K562 (cell line): ENCODE measurements at regions not wholly inside any gene's neighbourhood (a gene's known extent, or its start where the extent isn't known, plus 50 kb on each side); places are given as distances from the start of the nearest gene placed in this dataset.

Experiments
- KLF13 ChIP-seq: fragments of 450-650 bp; IDR thresholded peaks from 2 replicates; pipeline ENCODE4 v1.6.1; 2016; ENCODE audit warnings: missing genetic modification characterization, low read depth, mild to moderate bottlenecking, missing compliant biosample characterization, moderate library complexity, borderline replicate concordance
- RERE ChIP-seq: sonication (generic); formaldehyde crosslinking; IDR thresholded peaks from 2 replicates; pipeline ENCODE4 v1.8.0; 2023; ENCODE audit warnings: missing genetic modification reagents, mild to moderate bottlenecking, borderline replicate concordance
- ZFP36 ChIP-seq: fragments of 150-350 bp; IDR thresholded peaks from 2 replicates; pipeline ENCODE4 v1.6.1; 2018; ENCODE audit warnings: low read length, low read depth; ENCODE audit not compliant: partially characterized antibody

- TF ChIP-seq RERE (CRISPR knock-in tag) (no peak), KLF13 (no peak), ZFP36 (no peak)
These were observed 199.0 kb upstream of the ADAMTS16 start (continued) for GRCh38 chr5:4941161-4941560.
